ENCODE measurements at regions not wholly inside any gene's neighbourhood (a gene's known extent, or its start where the extent isn't known, plus 50 kb on each side); places are given as distances from the start of the nearest gene placed in this dataset.
"Not testable (repeated sequence)": the region's sequence is repeated elsewhere in the genome, so short reads cannot be mapped to it uniquely, and the experiment has no call there.

DNA sequence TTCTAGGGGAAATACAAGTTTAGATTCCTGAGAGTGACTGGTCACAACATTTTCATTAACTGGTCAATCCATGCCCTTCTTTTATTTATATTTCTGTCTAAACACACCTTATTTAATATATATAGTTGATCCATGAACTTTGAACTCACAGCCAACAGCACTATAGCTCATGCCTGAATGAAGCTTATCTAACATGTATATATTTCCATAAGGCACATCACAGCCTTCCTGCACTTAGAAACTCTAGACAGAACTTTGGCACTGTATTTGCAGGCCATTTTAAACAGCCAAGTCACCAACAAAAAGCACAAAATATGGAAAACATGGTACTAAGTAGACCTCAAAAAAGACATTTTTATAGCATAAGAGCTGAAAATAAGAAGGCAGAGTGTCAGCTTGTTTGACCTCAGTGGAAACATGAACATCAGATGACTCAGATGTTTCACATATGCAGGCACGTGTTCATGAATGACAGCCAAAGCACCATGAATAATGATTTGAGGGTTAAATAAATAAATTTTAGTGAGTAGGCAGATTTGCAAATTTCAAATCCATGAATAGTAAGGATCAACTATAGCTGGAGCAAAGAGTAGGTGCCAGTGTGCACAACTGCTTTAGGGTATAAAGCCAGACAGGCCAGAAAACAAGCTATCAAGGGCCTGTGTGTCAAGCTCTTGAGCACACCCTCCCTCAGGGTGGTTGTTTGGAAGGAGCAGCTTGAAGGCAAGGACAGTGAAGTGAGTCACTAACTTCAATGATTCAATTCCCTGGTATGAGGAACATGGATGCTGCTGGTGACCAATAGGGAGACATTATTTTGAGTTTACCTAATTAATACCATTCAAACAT, 88.9 kb upstream of the NT5E start:
- Mint-ChIP-seq H3K36me3 (ENCODE audit: low read depth, unreplicated experiment) (no peaks in the 10 kb centered on the region), H3K9me3 (ENCODE audit: unreplicated experiment) (no peaks in the 10 kb centered on the region), H3K4me1 (ENCODE audit: low read depth, unreplicated experiment) (peaks cover 24% of the 10 kb centered on the region), H3K27me3 (ENCODE audit: low read depth, unreplicated experiment) (no peaks in the 10 kb centered on the region), H3K27ac (ENCODE audit: unreplicated experiment) (peak overlapping the region; percentile 56), H3K4me3 (ENCODE audit: unreplicated experiment) (no peak overlapping the region)
- no peaks in the 10 kb centered on the region for H3K79me2 ChIP-seq (ENCODE audit: insufficient read depth, low read length)
- H3K4me1 ChIP-seq (ENCODE audit: insufficient read depth, low read length) = peaks cover 28% of the 10 kb centered on the region
- no peak for TF ChIP-seq EZH2 (IDR thresholded peaks at IDR 0.05; ENCODE audit: insufficient read depth, low read length)
- TF ChIP-seq, protein P1, sequence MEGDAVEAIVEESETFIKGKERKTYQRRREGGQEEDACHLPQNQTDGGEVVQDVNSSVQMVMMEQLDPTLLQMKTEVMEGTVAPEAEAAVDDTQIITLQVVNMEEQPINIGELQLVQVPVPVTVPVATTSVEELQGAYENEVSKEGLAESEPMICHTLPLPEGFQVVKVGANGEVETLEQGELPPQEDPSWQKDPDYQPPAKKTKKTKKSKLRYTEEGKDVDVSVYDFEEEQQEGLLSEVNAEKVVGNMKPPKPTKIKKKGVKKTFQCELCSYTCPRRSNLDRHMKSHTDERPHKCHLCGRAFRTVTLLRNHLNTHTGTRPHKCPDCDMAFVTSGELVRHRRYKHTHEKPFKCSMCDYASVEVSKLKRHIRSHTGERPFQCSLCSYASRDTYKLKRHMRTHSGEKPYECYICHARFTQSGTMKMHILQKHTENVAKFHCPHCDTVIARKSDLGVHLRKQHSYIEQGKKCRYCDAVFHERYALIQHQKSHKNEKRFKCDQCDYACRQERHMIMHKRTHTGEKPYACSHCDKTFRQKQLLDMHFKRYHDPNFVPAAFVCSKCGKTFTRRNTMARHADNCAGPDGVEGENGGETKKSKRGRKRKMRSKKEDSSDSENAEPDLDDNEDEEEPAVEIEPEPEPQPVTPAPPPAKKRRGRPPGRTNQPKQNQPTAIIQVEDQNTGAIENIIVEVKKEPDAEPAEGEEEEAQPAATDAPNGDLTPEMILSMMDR (IDR thresholded peaks at IDR 0.05; ENCODE audit: insufficient read depth, low read depth, low read length) = no peak
- H3K9me3 ChIP-seq (ENCODE audit: insufficient read depth, low read depth, low read length) = no peaks in the 10 kb centered on the region
- H2AFZ ChIP-seq (ENCODE audit: low read depth, low read length) = no peak overlapping the region
- H3K27ac ChIP-seq (ENCODE audit: low read depth, low read length) = peak overlapping the region; percentile 78
- FAIRE-seq (peak; percentile 100), DNase-seq (ENCODE audit: low read depth) (peak; percentile 97)
- no peaks in the 10 kb centered on the region for H4K20me1 ChIP-seq (ENCODE audit: insufficient read depth, low read length)
- H3K4me3 ChIP-seq (ENCODE audit: insufficient read depth, low read depth, low read length) = no peak overlapping the region
- no peak overlapping the region for H3K9ac ChIP-seq (ENCODE audit: low read length)
- no peaks in the 10 kb centered on the region for H3K36me3 ChIP-seq (ENCODE audit: insufficient read depth, low read length)
- H3K4me2 ChIP-seq (ENCODE audit: low read length) = peak overlapping the region; percentile 54
- H3K27me3 ChIP-seq (ENCODE audit: insufficient read depth, low read length) = no peaks in the 10 kb centered on the region

DNA sequence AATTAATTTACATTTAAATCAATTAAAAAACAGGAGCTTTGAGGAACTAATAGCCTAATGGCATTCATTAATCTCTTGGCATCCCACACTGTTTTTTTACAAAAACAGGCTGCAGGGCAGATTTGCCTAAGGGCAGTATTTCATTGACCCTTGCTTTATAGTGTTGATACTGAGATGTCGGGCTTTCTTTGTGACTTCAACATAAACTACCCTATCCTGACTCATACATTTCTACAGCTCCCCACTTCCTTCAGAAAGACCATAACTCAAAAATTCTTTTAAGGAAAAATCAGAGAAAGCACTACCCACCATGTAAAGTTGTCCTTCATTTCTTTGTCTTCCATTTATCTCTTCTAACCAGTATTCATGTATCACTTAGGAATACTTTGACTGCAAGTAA, 92.2 kb upstream of the NT5E start:
- no peaks in the 10 kb centered on the region for H3K27me3 Mint-ChIP-seq (ENCODE audit: low read depth, unreplicated experiment)
- H3K4me3 Mint-ChIP-seq (ENCODE audit: unreplicated experiment) = no peak overlapping the region
- peaks cover 24% of the 10 kb centered on the region for H3K4me1 Mint-ChIP-seq (ENCODE audit: low read depth, unreplicated experiment)
- Histone ChIP-seq H3K27me3 (ENCODE audit: insufficient read depth, low read length) (no peaks in the 10 kb centered on the region), H3K9ac (ENCODE audit: low read length) (no peak overlapping the region), H4K20me1 (ENCODE audit: insufficient read depth, low read length) (no peaks in the 10 kb centered on the region), H3K27ac (ENCODE audit: low read depth, low read length) (no peak overlapping the region), H3K9me3 (ENCODE audit: insufficient read depth, low read depth, low read length) (no peaks in the 10 kb centered on the region), H3K36me3 (ENCODE audit: insufficient read depth, low read length) (no peaks in the 10 kb centered on the region), H3K4me1 (ENCODE audit: insufficient read depth, low read length) (peaks cover 19% of the 10 kb centered on the region), H3K79me2 (ENCODE audit: insufficient read depth, low read length) (no peaks in the 10 kb centered on the region), H2AFZ (ENCODE audit: low read depth, low read length) (no peak overlapping the region), H3K4me3 (ENCODE audit: insufficient read depth, low read depth, low read length) (no peak overlapping the region), H3K4me2 (ENCODE audit: low read length) (no peak overlapping the region)
- DNase-seq (ENCODE audit: low read depth) (no peak), FAIRE-seq (no peak)
- TF ChIP-seq EZH2 (IDR thresholded peaks at IDR 0.05; ENCODE audit: insufficient read depth, low read length) = no peak
- TF ChIP-seq, protein P1 (IDR thresholded peaks at IDR 0.05; ENCODE audit: insufficient read depth, low read depth, low read length) = no peak
- H3K27ac Mint-ChIP-seq (ENCODE audit: unreplicated experiment) = no peak overlapping the region
- no peaks in the 10 kb centered on the region for H3K36me3 Mint-ChIP-seq (ENCODE audit: low read depth, unreplicated experiment)
- H3K9me3 Mint-ChIP-seq (ENCODE audit: unreplicated experiment) = no peaks in the 10 kb centered on the region

DNA sequence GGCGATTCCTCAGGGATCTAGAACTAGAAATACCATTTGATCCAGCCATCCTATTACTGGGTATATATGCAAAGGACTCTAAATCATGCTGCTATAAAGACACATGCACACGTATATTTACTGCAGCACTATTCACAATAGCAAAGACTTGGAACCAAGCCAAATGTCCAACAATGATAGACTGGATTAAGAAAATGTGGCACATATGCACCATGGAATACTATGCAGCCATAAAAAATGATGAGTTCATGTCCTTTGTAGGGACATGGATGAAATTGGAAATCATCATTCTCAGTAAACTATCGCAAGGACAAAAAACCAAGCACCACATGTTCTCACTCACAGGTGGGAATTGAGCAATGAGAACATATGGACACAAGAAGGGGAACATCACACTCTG, 93.1 kb upstream of the NT5E start:
- peaks cover 14% of the 10 kb centered on the region for H3K4me1 ChIP-seq (ENCODE audit: insufficient read depth, low read length)
- not testable (repeated sequence) for H3K36me3 ChIP-seq (ENCODE audit: insufficient read depth, low read length); H3K9ac ChIP-seq (ENCODE audit: low read length); H3K27me3 Mint-ChIP-seq (ENCODE audit: low read depth, unreplicated experiment); H3K27ac ChIP-seq (ENCODE audit: low read depth, low read length); H2AFZ ChIP-seq (ENCODE audit: low read depth, low read length); H4K20me1 ChIP-seq (ENCODE audit: insufficient read depth, low read length); H3K27ac Mint-ChIP-seq (ENCODE audit: unreplicated experiment); FAIRE-seq; H3K4me2 ChIP-seq (ENCODE audit: low read length); DNase-seq (ENCODE audit: low read depth); H3K79me2 ChIP-seq (ENCODE audit: insufficient read depth, low read length); H3K36me3 Mint-ChIP-seq (ENCODE audit: low read depth, unreplicated experiment); H3K9me3 ChIP-seq (ENCODE audit: insufficient read depth, low read depth, low read length); H3K4me3 ChIP-seq (ENCODE audit: insufficient read depth, low read depth, low read length); H3K4me3 Mint-ChIP-seq (ENCODE audit: unreplicated experiment); H3K9me3 Mint-ChIP-seq (ENCODE audit: unreplicated experiment); H3K27me3 ChIP-seq (ENCODE audit: insufficient read depth, low read length)
- H3K4me1 Mint-ChIP-seq (ENCODE audit: low read depth, unreplicated experiment) = peaks cover 24% of the 10 kb centered on the region
